OCI-LY1 (cell line): ENCODE measurements at regions not wholly inside any gene's neighbourhood (a gene's known extent, or its start where the extent isn't known, plus 50 kb on each side); places are given as distances from the start of the nearest gene placed in this dataset.
"Not testable (repeated sequence)": the region's sequence is repeated elsewhere in the genome, so short reads cannot be mapped to it uniquely, and the experiment has no call there.

ENCODE experiments used
- H2AFZ ChIP-seq: fragments of 200-600 bp; sonication (generic), shearing (Covaris generic); 2 replicates; pipeline ENCODE4 v1.6.0; 2014; ENCODE audit warnings: antibody characterized with exemption, mild to moderate bottlenecking, low read length
- H3F3A ChIP-seq: fragments of 200-600 bp; sonication (generic), shearing (Covaris generic); 2 replicates; pipeline ENCODE4 v1.6.0; 2014; ENCODE audit warnings: mild to moderate bottlenecking, antibody characterized with exemption, low read length, moderate library complexity; ENCODE audit not compliant: insufficient read depth
- H3K27ac ChIP-seq: fragments of 200-600 bp; sonication (generic); 2 replicates; pipeline ENCODE4 v1.5.1; 2014; ENCODE audit warnings: low read length, mixed run types, mild to moderate bottlenecking, low read depth; ENCODE audit not compliant: poor library complexity, severe bottlenecking
- H3K27me3 ChIP-seq: fragments of 200-600 bp; sonication (generic); 2 replicates; pipeline ENCODE4 v1.6.0; 2014; ENCODE audit warnings: antibody characterized with exemption, mild to moderate bottlenecking, low read length, moderate library complexity; ENCODE audit not compliant: insufficient read depth
- H3K36me3 ChIP-seq: fragments of 200-600 bp; sonication (generic); 2 replicates; pipeline ENCODE4 v1.6.1; 2014; ENCODE audit warnings: mild to moderate bottlenecking, antibody characterized with exemption, low read length, moderate library complexity, mixed read lengths; ENCODE audit not compliant: insufficient read depth
- H3K4me1 ChIP-seq: fragments of 200-600 bp; sonication (generic); 2 replicates; pipeline ENCODE4 v1.5.1; 2014; ENCODE audit warnings: mild to moderate bottlenecking, low read length, moderate library complexity; ENCODE audit not compliant: insufficient read depth, severe bottlenecking
- H3K4me2 ChIP-seq: fragments of 200-600 bp; sonication (generic), shearing (Covaris generic); 2 replicates; pipeline ENCODE4 v1.6.1; 2014; ENCODE audit warnings: low read length
- H3K4me3 ChIP-seq: fragments of 200-600 bp; sonication (generic); 2 replicates; pipeline ENCODE4 v1.5.1; 2014; ENCODE audit warnings: low read length, low read depth, mild to moderate bottlenecking, mixed read lengths; ENCODE audit not compliant: poor library complexity, severe bottlenecking
- H3K79me2 ChIP-seq: fragments of 200-600 bp; shearing (Covaris generic); 2 replicates; pipeline ENCODE4 v1.6.1; 2016; ENCODE audit warnings: mixed run types, low read length, mixed read lengths; ENCODE audit not compliant: insufficient read depth
- H3K9ac ChIP-seq: fragments of 200-600 bp; sonication (generic), shearing (Covaris generic); 2 replicates; pipeline ENCODE4 v1.6.1; 2014; ENCODE audit warnings: mild to moderate bottlenecking, low read length, mixed read lengths
- H3K9me2 ChIP-seq: fragments of 200-600 bp; sonication (generic), shearing (Covaris generic); 2 replicates; pipeline ENCODE4 v1.6.1; 2014; ENCODE audit warnings: low read depth, mild to moderate bottlenecking, low read length, mixed read lengths
- H3K9me3 ChIP-seq: fragments of 200-600 bp; shearing (Covaris generic); 2 replicates; pipeline ENCODE4 v1.6.1; 2014; ENCODE audit warnings: low read length, mixed read lengths
- H4K20me1 ChIP-seq: fragments of 200-600 bp; sonication (generic), shearing (Covaris generic); 2 replicates; pipeline ENCODE4 v1.6.0; 2016; ENCODE audit warnings: mild to moderate bottlenecking, low read length; ENCODE audit not compliant: insufficient read depth
- CTCF ChIP-seq: fragments of 200-600 bp; sonication (generic), shearing (Covaris generic); IDR thresholded peaks from 2 replicates; pipeline ENCODE4 v1.5.1; 2017; ENCODE audit warnings: mild to moderate bottlenecking, antibody characterized with exemption, low read length, moderate library complexity, mixed read lengths
- EZH2 ChIP-seq: fragments of 200-600 bp; sonication (generic), shearing (Covaris generic); IDR thresholded peaks from 2 replicates; pipeline ENCODE4 v1.8.0; 2017; ENCODE audit warnings: borderline replicate concordance, mixed run types, mild to moderate bottlenecking, antibody characterized with exemption, low read length, moderate library complexity, mixed read lengths

DNA sequence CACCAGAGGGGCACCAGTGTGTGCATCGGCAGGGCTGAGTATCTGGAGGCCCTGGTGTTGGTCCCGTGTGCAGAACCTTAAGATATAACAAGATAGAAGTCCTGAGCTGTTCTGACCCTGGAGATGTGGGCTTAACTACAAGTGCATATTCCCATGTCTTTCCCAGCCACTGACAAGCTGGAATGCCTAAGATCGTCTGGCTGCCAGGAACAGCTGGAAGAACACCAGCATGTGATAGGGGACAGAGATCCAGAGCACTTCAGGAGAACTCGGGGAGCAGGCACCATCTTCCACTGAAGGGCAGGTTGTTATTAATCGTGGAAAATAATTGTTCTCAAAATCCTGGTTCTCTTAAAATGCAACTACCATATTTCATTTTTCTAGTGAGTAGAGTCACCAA lies 419.9 kb upstream of the RUNX1 start:
- H3K79me2 ChIP-seq = no peaks in the 10 kb centered on the region
- no peaks in the 10 kb centered on the region for H4K20me1 ChIP-seq
- no peaks in the 10 kb centered on the region for H3K9me2 ChIP-seq
- H3K4me2 ChIP-seq = no peak overlapping the region
- H3K4me3 ChIP-seq = no peak overlapping the region
- H3K9ac ChIP-seq = no peak overlapping the region
- H3K36me3 ChIP-seq = no peaks in the 10 kb centered on the region
- H3F3A ChIP-seq = no peaks in the 10 kb centered on the region
- no peak for TF ChIP-seq CTCF
- no peak for TF ChIP-seq EZH2
- no peaks in the 10 kb centered on the region for H3K9me3 ChIP-seq
- no peak overlapping the region for H3K27ac ChIP-seq
- H3K27me3 ChIP-seq = 0 out of 2 replicates have a peak, but pooled peaks cover 3% of the 10 kb centered on the region
- H3K4me1 ChIP-seq = no peaks in the 10 kb centered on the region
- H2AFZ ChIP-seq = no peak overlapping the region

- Histone ChIP-seq H3K4me3 (no peak overlapping the region), H3K4me2 (no peak overlapping the region), H4K20me1 (no peaks in the 10 kb centered on the region), H3K27me3 (0 out of 2 replicates have a peak, but pooled peaks cover 3% of the 10 kb centered on the region), H3K36me3 (no peaks in the 10 kb centered on the region), H2AFZ (no peak overlapping the region), H3K4me1 (no peaks in the 10 kb centered on the region), H3K9ac (no peak overlapping the region), H3K9me2 (no peaks in the 10 kb centered on the region), H3F3A (no peaks in the 10 kb centered on the region), H3K27ac (no peak overlapping the region), H3K79me2 (no peaks in the 10 kb centered on the region), H3K9me3 (no peaks in the 10 kb centered on the region)
- TF ChIP-seq EZH2 = no peak
- no peak for TF ChIP-seq CTCF
Measured at GRCh38 chr21:35467566-35467965, 418.5 kb upstream of the RUNX1 start.

DNA sequence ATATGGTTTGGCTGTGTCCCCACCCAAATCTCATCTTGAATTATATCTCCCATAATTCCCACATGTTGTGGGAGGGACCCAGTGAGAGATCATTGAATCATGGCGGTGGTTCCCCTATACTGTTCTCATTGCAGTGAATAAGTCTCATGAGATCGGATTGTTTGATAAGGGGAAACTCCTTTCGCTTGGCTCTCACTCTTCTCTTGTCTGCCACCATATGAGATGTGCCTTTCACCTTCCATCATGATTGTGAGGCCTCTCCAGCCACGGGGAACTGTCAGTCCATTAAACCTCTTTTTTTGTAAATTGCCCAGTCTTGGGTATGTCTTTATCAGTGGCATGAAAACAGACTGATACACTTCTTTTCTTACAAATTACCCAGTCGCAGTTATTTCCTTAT lies 417.6 kb upstream of the RUNX1 start:
- H3K79me2 ChIP-seq, H2AFZ ChIP-seq, H3K9ac ChIP-seq, H3K9me2 ChIP-seq, H3K4me1 ChIP-seq, H3K36me3 ChIP-seq, H3K4me3 ChIP-seq, H3K27me3 ChIP-seq, H3K9me3 ChIP-seq, H3F3A ChIP-seq, H3K4me2 ChIP-seq, H3K27ac ChIP-seq, H4K20me1 ChIP-seq: not testable (repeated sequence)

GRCh38 chr21:35465741-35466140 lies 416.6 kb upstream of the RUNX1 start:
- Histone ChIP-seq H3F3A (no peaks in the 10 kb centered on the region), H3K4me3 (no peak overlapping the region), H3K9ac (no peak overlapping the region), H3K4me1 (no peaks in the 10 kb centered on the region), H3K9me2 (no peaks in the 10 kb centered on the region), H2AFZ (no peak overlapping the region), H4K20me1 (no peaks in the 10 kb centered on the region), H3K36me3 (no peaks in the 10 kb centered on the region), H3K27ac (no peak overlapping the region), H3K9me3 (no peaks in the 10 kb centered on the region), H3K79me2 (no peaks in the 10 kb centered on the region), H3K27me3 (0 out of 2 replicates have a peak, but pooled peaks cover 7% of the 10 kb centered on the region), H3K4me2 (no peak overlapping the region)
- TF ChIP-seq CTCF (no peak), EZH2 (no peak)
